SK-N-MC (cell line): ENCODE measurements at regions not wholly inside any gene's neighbourhood (a gene's known extent, or its start where the extent isn't known, plus 50 kb on each side); places are given as distances from the start of the nearest gene placed in this dataset.

Experiments used
- EZH2 ChIP-seq: fragments of 200-600 bp; sonication (generic); IDR thresholded peaks from one replicate; pipeline ENCODE4 v1.6.1; 2017; ENCODE audit warnings: antibody characterized with exemption
- POLR2AphosphoS5 ChIP-seq: IDR thresholded peaks from 2 replicates; pipeline ENCODE4 v1.6.1; 2012; ENCODE audit warnings: mild to moderate bottlenecking, low read depth, low read length, borderline replicate concordance

DNA sequence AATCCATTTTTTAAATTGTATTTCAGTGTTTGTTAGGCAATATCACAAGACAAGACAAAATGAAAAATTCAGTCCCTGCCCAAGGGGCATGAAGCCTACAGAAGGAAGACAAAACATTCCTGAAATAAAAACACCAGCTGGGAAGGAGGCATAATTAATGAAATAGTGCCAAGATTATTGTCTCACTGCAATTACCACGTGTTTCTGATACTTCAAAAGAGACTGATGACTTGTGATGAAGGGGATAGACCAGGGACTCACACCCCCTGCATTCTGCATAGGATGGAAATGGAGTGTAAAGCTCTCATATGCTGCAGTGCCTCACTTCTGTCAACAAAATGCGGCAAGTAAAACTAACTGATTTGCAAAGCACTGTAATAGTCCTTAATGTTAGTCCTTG, 178.1 kb downstream of the BARD1 start:
- TF ChIP-seq POLR2AphosphoS5: no peak
- TF ChIP-seq EZH2: no peak
